Erythroblast (primary cell): ENCODE measurements at regions not wholly inside any gene's neighbourhood (a gene's known extent, or its start where the extent isn't known, plus 50 kb on each side); places are given as distances from the start of the nearest gene placed in this dataset.

Experiments
- DNase-seq, 2 experiments: peaks; one replicate each; lab custom pipeline; 2025; lab: John Stamatoyannopoulos, UW
- GATA1 ChIP-seq: IDR thresholded peaks from 2 replicates; pipeline ENCODE4 v1.6.1; 2011; ENCODE audit warnings: low read depth, mild to moderate bottlenecking, control low read depth, low read length, moderate library complexity
- POLR2A ChIP-seq: IDR thresholded peaks from 2 replicates; pipeline ENCODE4 v1.6.1; 2011; ENCODE audit warnings: mild to moderate bottlenecking, low read length

DNA sequence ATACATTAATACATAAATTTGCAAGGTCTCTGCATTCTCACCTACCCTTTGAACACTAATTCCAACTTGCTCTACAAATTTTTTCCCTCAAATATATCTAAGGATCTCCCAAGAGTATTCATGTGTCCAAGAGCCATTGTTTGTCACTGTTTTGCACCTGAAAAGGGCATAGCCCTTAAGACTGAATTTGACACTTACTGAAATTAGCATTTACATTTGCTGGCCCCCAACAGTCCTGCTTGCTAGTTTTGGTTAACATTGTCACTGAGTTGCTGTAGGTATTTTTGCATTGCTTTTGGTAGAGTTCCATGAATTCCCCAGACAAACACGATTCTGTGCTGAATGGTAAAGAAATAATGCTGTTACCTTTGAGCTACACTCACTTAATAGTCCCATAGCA lies 57.3 kb downstream of the KCNA4 start:
- DNase-seq = no peak
- TF ChIP-seq POLR2A (no peak), GATA1 (no peak)

DNA sequence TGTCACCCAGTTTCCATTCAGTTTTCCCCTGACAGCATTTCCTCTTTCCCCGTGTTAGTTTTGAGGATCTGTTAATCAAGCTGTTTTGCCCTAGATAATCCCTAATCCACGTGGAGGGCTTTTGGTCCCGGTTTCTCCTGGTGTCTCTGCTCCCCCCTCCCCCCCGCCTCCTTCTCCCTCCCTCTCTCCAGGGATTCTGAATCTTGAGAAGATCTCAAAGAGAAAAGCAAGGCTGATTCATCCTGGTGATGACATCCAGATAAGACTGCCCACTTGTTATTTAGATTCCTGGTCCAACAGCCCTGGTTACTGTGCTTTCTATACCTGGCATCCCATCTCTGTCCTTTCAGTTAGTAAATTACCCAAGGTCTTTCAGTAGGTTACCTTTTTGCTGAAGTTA lies 59.4 kb downstream of the KCNA4 start:
- no peak for DNase-seq
- no peak for TF ChIP-seq GATA1
- TF ChIP-seq POLR2A = no peak

DNA sequence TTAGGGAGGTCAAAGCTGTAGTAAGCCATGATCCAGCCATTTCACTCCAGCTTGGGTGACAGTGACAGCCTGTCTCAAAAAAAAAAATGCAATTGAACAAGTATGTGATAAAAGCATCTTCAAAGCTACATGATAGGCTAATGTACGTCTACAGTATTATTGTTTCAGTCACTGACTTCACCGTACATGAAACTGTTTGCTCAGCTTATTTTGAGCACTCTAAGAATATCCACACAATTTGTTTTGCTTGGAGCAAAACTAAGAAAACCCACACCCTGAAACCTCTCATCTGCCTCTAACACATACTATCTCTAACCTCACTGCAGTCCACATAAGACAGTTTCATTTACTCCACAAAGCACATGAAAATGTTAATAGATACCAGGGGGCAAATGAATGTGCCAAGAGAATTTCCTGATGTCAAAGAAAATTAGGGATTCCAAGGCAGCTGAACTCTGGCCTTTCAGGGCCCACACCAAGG lies 60.7 kb downstream of the KCNA4 start:
- TF ChIP-seq GATA1 (no peak), POLR2A (no peak)
- DNase-seq = no peak

DNA sequence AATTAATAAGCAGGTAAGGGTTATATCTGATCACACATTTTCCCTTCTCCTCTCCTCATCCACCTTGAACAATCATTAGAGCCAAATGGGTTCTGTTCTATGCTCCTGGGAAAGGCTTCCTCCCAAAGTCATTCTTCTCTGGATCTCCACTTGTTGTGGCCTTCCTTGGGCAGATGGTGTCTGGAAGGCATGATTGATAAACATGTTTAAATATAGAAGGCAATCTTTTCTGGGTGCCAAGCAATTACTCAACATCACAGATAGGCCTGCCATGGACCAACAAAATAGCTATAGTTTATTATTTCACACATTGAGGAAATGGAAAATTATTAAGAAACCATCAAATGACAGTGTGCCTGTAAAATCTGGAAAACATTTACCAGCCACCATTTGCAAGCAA lies 73.5 kb downstream of the KCNA4 start:
- TF ChIP-seq POLR2A (no peak), GATA1 (no peak)
- DNase-seq = no peak

DNA sequence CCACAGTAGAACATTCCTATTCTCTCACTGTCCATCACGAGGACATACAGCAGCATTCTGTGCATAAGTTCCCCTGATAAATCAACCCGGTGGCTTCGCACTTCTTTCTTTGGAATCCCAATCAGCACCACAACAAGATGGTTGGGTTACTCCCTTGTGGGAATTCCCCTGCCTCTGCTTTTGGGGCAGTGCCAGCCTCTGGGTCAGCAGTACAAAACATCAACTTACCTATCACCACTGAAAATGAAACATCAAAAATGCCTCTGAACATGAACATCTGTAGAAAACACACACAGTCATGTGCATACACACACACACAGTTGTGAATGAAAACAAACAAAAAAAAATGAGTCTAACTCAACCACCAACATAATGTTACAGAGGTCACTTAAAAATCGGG lies 79.3 kb downstream of the KCNA4 start:
- DNase-seq = no peak
- TF ChIP-seq POLR2A (no peak), GATA1 (no peak)

DNA sequence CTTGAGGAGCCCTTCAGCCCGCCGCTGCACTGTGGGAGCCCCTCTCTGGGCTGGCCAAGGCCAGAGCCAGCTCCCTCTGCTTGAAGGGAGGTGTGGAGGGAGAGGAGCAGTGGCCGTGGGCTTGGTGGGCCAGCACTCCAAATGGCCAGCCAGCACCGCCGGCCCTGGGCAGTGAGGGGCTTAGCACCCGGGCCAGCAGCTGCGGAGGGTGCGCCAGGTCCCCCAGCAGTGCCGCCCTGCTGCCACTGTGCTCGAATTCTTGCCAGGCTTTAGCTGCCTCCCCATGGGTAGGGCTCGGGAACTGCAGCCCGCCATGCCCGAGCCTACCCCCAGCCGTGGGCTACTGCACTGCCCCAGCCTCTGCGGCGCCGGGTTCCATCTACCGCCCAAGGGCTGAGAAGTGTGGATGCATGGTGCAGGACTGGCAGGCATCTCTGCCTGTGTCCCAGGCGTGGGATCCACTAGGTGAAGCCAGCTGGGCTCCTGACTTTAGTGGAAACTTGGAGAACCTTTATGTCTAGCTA lies 82.7 kb downstream of the KCNA4 start:
- TF ChIP-seq POLR2A = no peak
- DNase-seq = no peak

DNA sequence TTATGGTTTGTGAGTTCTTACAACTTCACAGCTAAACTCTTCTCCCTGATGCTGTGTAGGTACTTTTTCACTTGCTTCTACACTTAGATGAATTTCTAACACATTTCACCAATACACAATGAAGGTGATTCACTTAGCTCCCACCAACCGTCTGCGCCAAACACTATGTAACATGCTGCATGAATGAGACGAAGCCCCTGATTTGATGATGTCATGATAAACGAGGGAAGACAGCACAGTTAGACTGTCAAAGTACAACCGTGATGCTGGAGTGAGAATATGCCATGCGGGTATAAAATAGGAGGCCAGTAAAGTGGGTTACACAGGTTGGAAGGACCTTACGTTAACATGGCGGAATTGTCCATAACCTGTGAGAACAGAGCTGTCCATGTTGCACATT lies 100.8 kb downstream of the KCNA4 start:
- TF ChIP-seq GATA1 (no peak), POLR2A (no peak)
- no peak for DNase-seq

DNA sequence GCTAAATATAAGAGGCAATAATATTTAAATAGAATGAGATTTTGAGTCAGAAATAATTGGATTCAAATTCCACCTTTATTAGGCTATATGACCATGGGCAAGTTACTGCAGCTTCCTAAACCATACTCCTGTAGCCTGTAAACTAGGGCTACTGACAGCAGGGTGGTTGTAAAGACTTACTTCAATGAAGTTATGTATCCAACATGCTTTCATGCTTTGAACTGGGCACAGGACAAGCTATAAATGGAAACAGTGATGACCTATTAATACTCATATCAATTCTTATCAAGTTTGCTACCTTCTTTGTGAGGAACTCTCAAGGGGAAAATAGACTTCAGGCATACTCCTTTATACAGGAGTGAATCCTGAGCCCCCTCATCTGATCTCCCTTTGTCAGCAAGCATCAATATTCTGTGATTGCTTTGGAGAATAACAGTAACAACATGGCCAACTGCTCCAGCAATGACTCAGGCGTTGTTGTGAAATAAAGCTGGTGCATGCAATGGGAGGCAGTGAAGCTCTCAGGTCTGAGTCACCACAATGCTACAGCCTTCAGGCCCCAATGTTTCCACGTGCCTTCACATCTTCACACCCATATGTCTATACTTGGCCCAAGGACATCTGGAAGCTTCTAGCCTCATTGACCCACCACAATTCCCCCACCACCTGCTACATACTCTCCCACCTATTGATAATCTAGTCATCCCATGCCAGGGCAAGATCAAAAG lies 102.5 kb downstream of the KCNA4 start:
- TF ChIP-seq GATA1 = no peak
- no peak for TF ChIP-seq POLR2A
- no peak for DNase-seq

DNA sequence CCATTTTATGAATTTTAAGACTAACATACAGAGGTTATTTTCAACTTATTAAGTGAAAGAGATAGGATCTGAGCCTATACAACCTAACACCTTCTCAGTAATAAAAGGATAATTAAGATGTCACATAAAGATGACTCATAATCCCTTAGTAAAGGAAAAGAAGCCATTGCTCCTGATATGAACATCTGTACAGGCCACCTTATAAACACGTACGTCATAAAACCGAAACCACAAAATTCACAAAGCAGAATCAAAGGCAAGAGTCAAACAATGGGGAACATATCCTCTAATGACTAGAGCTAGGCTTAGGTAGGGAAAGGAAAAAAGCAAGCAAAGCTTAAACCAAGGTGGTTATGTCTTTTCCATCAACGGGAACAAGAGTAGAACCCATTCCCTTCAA lies 103.5 kb downstream of the KCNA4 start:
- TF ChIP-seq GATA1 (no peak), POLR2A (no peak)
- DNase-seq = no peak

DNA sequence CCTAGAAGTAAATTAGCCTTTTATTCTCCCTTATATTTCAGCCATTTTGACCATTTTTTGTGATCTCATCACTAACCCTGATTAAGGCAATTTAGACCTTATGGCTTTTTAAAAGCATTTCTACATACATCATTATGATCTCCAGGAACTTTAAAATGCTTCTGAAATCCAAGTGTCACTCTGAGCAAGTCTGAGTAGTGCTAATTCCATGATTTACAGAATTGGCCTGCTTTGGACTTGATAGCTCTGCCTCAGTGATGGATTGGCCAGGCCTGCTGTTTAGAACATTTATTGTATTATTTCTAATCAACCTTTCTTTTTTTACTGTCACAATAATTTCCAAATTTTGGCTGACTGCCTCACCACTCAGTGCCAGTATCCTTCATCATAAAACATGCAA lies 116.4 kb downstream of the KCNA4 start:
- DNase-seq = no peak
- TF ChIP-seq POLR2A = no peak
- no peak for TF ChIP-seq GATA1

DNA sequence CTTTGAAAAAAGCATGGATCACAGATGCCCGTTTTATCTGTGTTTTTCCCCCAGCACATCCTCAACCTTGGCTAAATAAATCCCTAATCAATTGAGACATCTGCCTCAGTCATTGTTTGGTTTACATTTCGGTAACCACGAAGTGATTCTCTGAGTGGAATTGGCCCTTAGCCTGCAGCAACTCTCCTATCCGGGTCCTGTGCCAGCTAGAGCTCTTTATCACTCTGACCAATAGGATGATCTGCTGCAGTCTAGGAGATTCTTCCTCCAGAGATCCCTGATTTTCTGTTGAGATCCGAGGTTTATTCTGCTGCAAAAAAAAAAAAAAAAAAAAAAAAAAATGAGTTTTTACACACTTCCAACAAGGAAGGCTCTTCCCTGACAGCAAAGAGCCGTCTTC lies 137.3 kb downstream of the KCNA4 start:
- TF ChIP-seq GATA1 (no peak), POLR2A (no peak)

DNA sequence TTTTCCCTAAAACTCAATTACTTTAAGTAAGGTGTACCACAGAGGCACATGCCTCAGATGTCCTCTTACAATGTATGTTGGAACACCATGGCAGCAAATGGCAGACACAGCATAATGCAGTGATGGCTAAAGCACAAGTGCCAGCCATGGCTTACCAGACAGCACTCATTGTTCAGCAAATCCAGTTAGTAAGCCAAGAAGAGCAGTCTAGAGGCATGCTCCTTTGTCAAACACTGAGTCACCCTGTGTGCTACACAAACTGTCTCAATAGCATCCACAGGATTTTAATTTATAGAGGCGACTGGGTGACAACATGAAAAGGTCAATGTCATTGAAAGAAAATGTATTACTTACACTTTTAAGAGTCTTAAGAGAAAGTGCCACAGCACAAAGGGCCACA lies 140.6 kb downstream of the KCNA4 start:
- no peak for DNase-seq
- TF ChIP-seq GATA1 = no peak
- TF ChIP-seq POLR2A = no peak

More for the DNA sequence above, 137.3 kb downstream of the KCNA4 start:
- no peak for DNase-seq

DNA sequence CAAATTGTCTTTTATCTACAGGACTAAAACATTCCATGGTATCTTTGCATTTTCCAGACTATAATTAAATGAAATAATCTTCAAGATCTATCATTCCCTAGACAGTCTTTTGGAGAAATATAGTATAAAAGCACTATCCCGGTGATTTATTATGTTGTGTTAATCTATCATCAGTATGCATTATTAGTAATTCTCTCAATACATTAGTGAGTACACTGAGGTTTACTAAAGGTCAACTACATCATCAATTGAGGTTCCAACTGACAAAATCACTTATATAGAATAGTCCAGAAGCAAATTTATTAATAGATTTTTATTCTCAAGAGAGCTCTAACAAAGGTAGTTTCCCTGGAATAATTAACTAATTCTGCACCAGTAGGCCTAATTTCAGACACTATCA lies 169.6 kb downstream of the KCNA4 start:
- no peak for DNase-seq
- TF ChIP-seq GATA1 = no peak
- TF ChIP-seq POLR2A = no peak

DNA sequence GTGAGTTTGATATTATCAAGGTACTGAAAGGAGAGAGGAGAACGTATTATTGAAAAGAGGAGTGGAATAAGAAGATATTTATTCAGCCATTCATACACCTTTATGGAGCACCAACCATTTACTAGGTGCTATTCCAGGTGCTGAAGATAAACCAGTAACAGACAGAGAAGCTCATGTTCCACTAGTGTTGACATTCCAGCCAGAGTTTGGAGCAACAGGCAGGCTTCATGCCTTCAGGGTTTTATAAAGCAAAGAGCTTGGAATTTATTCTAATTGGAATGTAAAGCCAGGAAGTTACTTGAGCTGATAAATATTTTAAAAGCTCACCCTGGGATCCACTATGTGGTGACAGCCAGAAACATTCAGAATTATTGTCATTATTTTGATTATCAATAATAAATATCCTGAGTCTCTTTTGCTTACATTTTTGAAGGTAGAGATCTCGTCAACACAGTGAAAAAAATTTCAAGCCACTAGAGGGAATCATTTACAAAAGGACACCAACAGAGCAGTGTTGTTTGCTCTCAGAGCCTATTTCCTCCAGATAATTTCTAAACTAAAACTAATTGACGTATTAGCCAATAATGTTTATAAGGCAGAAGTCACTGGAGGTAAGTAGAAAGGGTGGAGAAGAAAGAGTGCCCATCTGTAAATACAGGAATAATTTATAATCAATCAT lies 172.0 kb downstream of the KCNA4 start:
- TF ChIP-seq GATA1 (no peak), POLR2A (no peak)
- DNase-seq = no peak
